Neural cell (in vitro differentiated cells): ENCODE measurements at regions not wholly inside any gene's neighbourhood (a gene's known extent, or its start where the extent isn't known, plus 50 kb on each side); places are given as distances from the start of the nearest gene placed in this dataset.

Experiments
- H2AFZ ChIP-seq: fragments of 200-600, 300-800 bp; sonication (generic), shearing (Covaris generic); 2 replicates; pipeline ENCODE4 v1.6.0; 2014; ENCODE audit warnings: low read depth, mild to moderate bottlenecking, antibody characterized with exemption, low read length, moderate library complexity
- H3F3A ChIP-seq: fragments of 200-600 bp; shearing (Covaris generic); 2 replicates; pipeline ENCODE4 v1.6.1; 2016; ENCODE audit warnings: mild to moderate bottlenecking, moderate library complexity, mixed read lengths, antibody characterized with exemption, low read length; ENCODE audit not compliant: insufficient read depth, poor library complexity, severe bottlenecking
- H3K27ac ChIP-seq: fragments of 200-600, 300-800 bp; sonication (generic), shearing (Covaris generic); 2 replicates; pipeline ENCODE4 v1.5.1; 2014; ENCODE audit warnings: mild to moderate bottlenecking, low read length, moderate library complexity
- H3K27me3 ChIP-seq: fragments of 300-800, 200-600 bp; sonication (generic), shearing (Covaris generic); 2 replicates; pipeline ENCODE4 v1.6.0; 2014; ENCODE audit warnings: mild to moderate bottlenecking, low read depth, low read length, moderate library complexity; ENCODE audit not compliant: insufficient read depth
- H3K36me3 ChIP-seq: fragments of 300-800, 200-600 bp; sonication (generic), shearing (Covaris generic); 2 replicates; pipeline ENCODE4 v1.5.1; 2014; ENCODE audit warnings: mild to moderate bottlenecking, antibody characterized with exemption, low read length, moderate library complexity; ENCODE audit not compliant: insufficient read depth
- H3K4me2 ChIP-seq: fragments of 300-800, 200-600 bp; sonication (generic), shearing (Covaris generic); 2 replicates; pipeline ENCODE4 v1.6.0; 2014; ENCODE audit warnings: mild to moderate bottlenecking, low read length
- H3K4me3 ChIP-seq: fragments of 300-800, 200-600 bp; sonication (generic), shearing (Covaris generic); 2 replicates; pipeline ENCODE4 v1.5.1; 2014; ENCODE audit warnings: mild to moderate bottlenecking, low read length, moderate library complexity
- H3K79me2 ChIP-seq: fragments of 200-600 bp; shearing (Covaris generic); replicated peaks from 2 replicates; pipeline ENCODE4 v1.6.0; 2014; ENCODE audit warnings: mild to moderate bottlenecking, low read length, moderate library complexity; ENCODE audit not compliant: insufficient read depth
- H3K9ac ChIP-seq: fragments of 300-800, 200-600 bp; sonication (generic), shearing (Covaris generic); 2 replicates; pipeline ENCODE4 v1.6.1; 2016; ENCODE audit warnings: mild to moderate bottlenecking, low read length, mixed read lengths
- H3K9me2 ChIP-seq: fragments of 200-600 bp; shearing (Covaris generic); 2 replicates; pipeline ENCODE4 v1.6.1; 2016; ENCODE audit warnings: mild to moderate bottlenecking, low read length, mixed read lengths; ENCODE audit not compliant: insufficient read depth
- H3K9me3 ChIP-seq: fragments of 200-600, 300-800 bp; sonication (generic), shearing (Covaris generic); 2 replicates; pipeline ENCODE4 v1.6.1; 2016; ENCODE audit warnings: mild to moderate bottlenecking, mixed run types, low read length, moderate library complexity, mixed read lengths
- H4K20me1 ChIP-seq: fragments of 200-600 bp; shearing (Covaris generic); 2 replicates; pipeline ENCODE4 v1.6.1; 2016; ENCODE audit warnings: mild to moderate bottlenecking, mixed run types; ENCODE audit not compliant: insufficient read depth
- CTCF ChIP-seq: fragments of 450-650 bp; IDR thresholded peaks from 2 replicates; pipeline ENCODE4 v1.5.1; 2014; ENCODE audit warnings: antibody characterized with exemption, mild to moderate bottlenecking, moderate library complexity; ENCODE audit not compliant: poor library complexity, severe bottlenecking
- EP300 ChIP-seq: fragments of 450-650 bp; conservative IDR thresholded peaks from 2 replicates; pipeline ENCODE4 v1.6.1; 2014; ENCODE audit warnings: antibody characterized with exemption, mild to moderate bottlenecking, moderate library complexity; ENCODE audit not compliant: poor library complexity, severe bottlenecking
- EZH2 ChIP-seq: fragments of 200-600, 300-800 bp; shearing (Covaris generic), sonication (generic); IDR thresholded peaks from 2 replicates; pipeline ENCODE4 v1.6.1; 2014; ENCODE audit warnings: antibody characterized with exemption, low read length, borderline replicate concordance, mild to moderate bottlenecking; ENCODE audit not compliant: insufficient read depth, poor library complexity, severe bottlenecking
- MXI1 ChIP-seq: fragments of 450-650 bp; conservative IDR thresholded peaks from 2 replicates; pipeline ENCODE4 v1.6.1; 2014; ENCODE audit warnings: antibody characterized with exemption, mild to moderate bottlenecking; ENCODE audit not compliant: poor library complexity, severe bottlenecking
- POLR2AphosphoS5 ChIP-seq: IDR thresholded peaks from 2 replicates; pipeline ENCODE4 v1.6.1; 2012
- RAD21 ChIP-seq: fragments of 450-650 bp; conservative IDR thresholded peaks from 2 replicates; pipeline ENCODE4 v1.6.1; 2014; ENCODE audit warnings: antibody characterized with exemption, mild to moderate bottlenecking, moderate library complexity
- SMC3 ChIP-seq: fragments of 450-650 bp; conservative IDR thresholded peaks from 2 replicates; pipeline ENCODE4 v1.6.1; 2014; ENCODE audit warnings: antibody characterized with exemption, mild to moderate bottlenecking, moderate library complexity; ENCODE audit not compliant: poor library complexity
- TAF1 ChIP-seq: IDR thresholded peaks from 2 replicates; pipeline ENCODE4 v1.6.1; 2012; ENCODE audit warnings: low read depth
- TF ChIP-seq, protein P1 (sequence below): IDR thresholded peaks from 2 replicates; pipeline ENCODE4 v1.6.1; 2012; ENCODE audit warnings: borderline replicate concordance

DNA sequence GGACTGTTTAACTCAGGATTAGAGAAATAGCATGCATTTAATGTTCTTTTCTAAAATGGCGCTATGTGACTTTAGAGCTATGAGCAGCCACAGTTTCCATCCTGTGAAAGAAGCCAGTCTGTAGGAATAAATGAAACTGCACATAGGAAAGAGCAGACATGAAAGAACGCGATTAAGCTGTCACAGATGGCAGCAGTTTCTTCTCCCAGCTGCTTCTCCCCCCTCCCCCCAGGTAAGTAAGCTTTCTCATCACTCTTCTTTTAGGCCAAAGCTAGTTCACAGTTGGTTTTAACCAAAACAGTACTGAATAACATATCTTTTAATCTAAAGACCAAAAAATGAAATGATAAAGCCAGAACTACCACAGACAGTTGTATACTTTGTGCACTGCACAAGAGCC lies 266.4 kb downstream of the KCNA4 start:
- Histone ChIP-seq H3K9ac (no peak overlapping the region), H3K27ac (no peak overlapping the region), H3K4me2 (no peak overlapping the region), H3F3A (no peaks in the 10 kb centered on the region), H3K36me3 (no peaks in the 10 kb centered on the region), H3K4me3 (no peak overlapping the region), H3K27me3 (no peaks in the 10 kb centered on the region), H3K79me2 (no peaks in the 10 kb centered on the region), H4K20me1 (no peaks in the 10 kb centered on the region), H3K9me3 (no peaks in the 10 kb centered on the region), H2AFZ (no peak overlapping the region), H3K9me2 (no peaks in the 10 kb centered on the region)
- TF ChIP-seq, protein P1, sequence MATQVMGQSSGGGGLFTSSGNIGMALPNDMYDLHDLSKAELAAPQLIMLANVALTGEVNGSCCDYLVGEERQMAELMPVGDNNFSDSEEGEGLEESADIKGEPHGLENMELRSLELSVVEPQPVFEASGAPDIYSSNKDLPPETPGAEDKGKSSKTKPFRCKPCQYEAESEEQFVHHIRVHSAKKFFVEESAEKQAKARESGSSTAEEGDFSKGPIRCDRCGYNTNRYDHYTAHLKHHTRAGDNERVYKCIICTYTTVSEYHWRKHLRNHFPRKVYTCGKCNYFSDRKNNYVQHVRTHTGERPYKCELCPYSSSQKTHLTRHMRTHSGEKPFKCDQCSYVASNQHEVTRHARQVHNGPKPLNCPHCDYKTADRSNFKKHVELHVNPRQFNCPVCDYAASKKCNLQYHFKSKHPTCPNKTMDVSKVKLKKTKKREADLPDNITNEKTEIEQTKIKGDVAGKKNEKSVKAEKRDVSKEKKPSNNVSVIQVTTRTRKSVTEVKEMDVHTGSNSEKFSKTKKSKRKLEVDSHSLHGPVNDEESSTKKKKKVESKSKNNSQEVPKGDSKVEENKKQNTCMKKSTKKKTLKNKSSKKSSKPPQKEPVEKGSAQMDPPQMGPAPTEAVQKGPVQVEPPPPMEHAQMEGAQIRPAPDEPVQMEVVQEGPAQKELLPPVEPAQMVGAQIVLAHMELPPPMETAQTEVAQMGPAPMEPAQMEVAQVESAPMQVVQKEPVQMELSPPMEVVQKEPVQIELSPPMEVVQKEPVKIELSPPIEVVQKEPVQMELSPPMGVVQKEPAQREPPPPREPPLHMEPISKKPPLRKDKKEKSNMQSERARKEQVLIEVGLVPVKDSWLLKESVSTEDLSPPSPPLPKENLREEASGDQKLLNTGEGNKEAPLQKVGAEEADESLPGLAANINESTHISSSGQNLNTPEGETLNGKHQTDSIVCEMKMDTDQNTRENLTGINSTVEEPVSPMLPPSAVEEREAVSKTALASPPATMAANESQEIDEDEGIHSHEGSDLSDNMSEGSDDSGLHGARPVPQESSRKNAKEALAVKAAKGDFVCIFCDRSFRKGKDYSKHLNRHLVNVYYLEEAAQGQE = no peak
- TF ChIP-seq CTCF (no peak), TAF1 (no peak), MXI1 (no peak), SMC3 (no peak), EP300 (no peak), EZH2 (no peak), POLR2AphosphoS5 (no peak), RAD21 (no peak)

DNA sequence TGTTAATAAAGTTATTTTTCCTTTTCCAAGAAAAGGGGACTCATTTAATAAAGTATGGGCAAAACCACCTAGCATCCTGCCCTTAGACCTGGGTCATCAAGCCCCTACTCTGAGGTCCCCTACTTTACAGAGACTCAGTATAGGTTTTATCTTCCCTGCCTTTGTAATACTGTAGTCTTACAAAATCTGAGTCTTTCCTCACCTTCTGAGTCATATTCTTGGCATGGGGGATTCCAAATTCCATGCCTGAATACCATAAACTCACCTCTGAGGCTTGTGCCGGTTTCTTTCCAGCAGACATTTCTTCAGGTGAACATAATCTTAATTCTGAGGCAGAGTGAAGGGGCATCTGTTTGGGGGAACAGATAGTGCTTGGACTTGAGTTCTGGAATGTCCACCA lies 282.5 kb downstream of the KCNA4 start:
- Histone ChIP-seq H3K79me2 (no peaks in the 10 kb centered on the region), H3K4me2 (no peak overlapping the region), H3K9me3 (no peaks in the 10 kb centered on the region), H3F3A (no peaks in the 10 kb centered on the region), H3K36me3 (no peaks in the 10 kb centered on the region), H3K27ac (no peak overlapping the region), H3K9me2 (peaks cover 4% of the 10 kb centered on the region), H3K4me3 (no peak overlapping the region), H4K20me1 (no peaks in the 10 kb centered on the region), H3K9ac (no peak overlapping the region), H2AFZ (no peak overlapping the region), H3K27me3 (no peaks in the 10 kb centered on the region)
- TF ChIP-seq SMC3 (no peak), RAD21 (no peak), EZH2 (no peak), EP300 (no peak), CTCF (no peak), POLR2AphosphoS5 (no peak), TAF1 (no peak), MXI1 (no peak)
- TF ChIP-seq, protein P1 = no peak
